Transverse colon (tissue), 4 donors: ENCODE measurements at regions not wholly inside any gene's neighbourhood (a gene's known extent, or its start where the extent isn't known, plus 50 kb on each side); places are given as distances from the start of the nearest gene placed in this dataset.

Experiments
- DNase-seq: peaks from one replicate; pipeline ENCODE4 v3.0.0-alpha.2; 2019
- H3K27ac ChIP-seq, 4 donors: fragments of 200-600 bp; sonication (generic); 2 replicates each; pipeline ENCODE4 v1.5.1; 2016 to 2018; ENCODE audit warnings: inconsistent platforms in 4 of 4
- H3K27me3 ChIP-seq: fragments of 200-600 bp; sonication (generic); 2 replicates; pipeline ENCODE4 v1.5.1; 2017; ENCODE audit warnings: inconsistent platforms
- H3K36me3 ChIP-seq, 4 donors: fragments of 200-600 bp; sonication (generic); 2 replicates each; pipeline ENCODE4 v1.5.1; 2017 to 2019; ENCODE audit warnings: inconsistent platforms in 4 of 4
- H3K4me1 ChIP-seq, 4 donors: fragments of 200-600 bp; sonication (generic); 2 replicates each; pipeline ENCODE4 v1.5.1; 2017 to 2020; ENCODE audit warnings: inconsistent platforms in 4 of 4
- H3K4me3 ChIP-seq, 4 donors: fragments of 200-600 bp; sonication (generic); 1 replicate in 1 of 4; 2 replicates in 3 of 4; pipeline versions ENCODE4 v1.5.1 to v1.6.1; 2017 to 2019; ENCODE audit warnings: inconsistent platforms in 4 of 4
- H3K9me3 ChIP-seq, 2 donors: fragments of 200-600 bp; sonication (generic); 2 replicates each; pipeline ENCODE4 v1.5.1; 2017 to 2019; ENCODE audit warnings: inconsistent platforms in 2 of 2
- EP300 ChIP-seq: sonication (generic); formaldehyde crosslinking; IDR thresholded peaks from one replicate; pipeline ENCODE4 v1.6.1; 2017; ENCODE audit warnings: antibody characterized with exemption, low read depth
- POLR2A ChIP-seq: fragments of 450-650 bp; IDR thresholded peaks from one replicate; pipeline ENCODE4 v1.6.1; 2016; ENCODE audit warnings: antibody characterized with exemption, mild to moderate bottlenecking, moderate library complexity
- POLR2AphosphoS5 ChIP-seq, 3 donors: sonication (generic); formaldehyde crosslinking; IDR thresholded peaks; one replicate each; pipeline ENCODE4 v1.6.1; 2016; ENCODE audit warnings: antibody characterized with exemption in 3 of 3
- WGBS, 2 donors: methylation state at CpG; one replicate each; pipeline ENCODE4 v1.1.5; 2018; ENCODE audit warnings: low coverage in 1 of 2; 5-methylcytosine and 5-hydroxymethylcytosine counted together
- in situ Hi-C, 4 donors: fragments of 200-750 bp; cut with MboI; loops; one replicate each; pipeline versions ENCODE4 v1.15.0 to v1.15.1; 2017; ENCODE audit warnings: low sequenced_read_pairs in 3 of 4, low pct_ligation_motif_present in 1 of 4, low pct_unique_long_range_greater_than_20kb in 1 of 4
- intact Hi-C: fragments of 100-400 bp; cut with DNase I; formaldehyde crosslinking; loops from one replicate; pipeline ENCODE4 v1.15.1; 2023; ENCODE audit warnings: low total_unique reads
- TF ChIP-seq, protein P1 (sequence below), 5 experiments: fragments of 200-600 bp in 3 of 5; fragments of 450-650 bp in 2 of 5; sonication (generic) in 3 of 5; IDR thresholded peaks; 1 replicate in 2 of 5; 2 replicates in 3 of 5; pipeline ENCODE4 v1.5.1; 2016 to 2017; ENCODE audit warnings: antibody characterized with exemption in 5 of 5, inconsistent platforms in 3 of 5, mild to moderate bottlenecking in 2 of 5, moderate library complexity in 1 of 5

GRCh38 chr21:31403596-31404333, 59.7 kb upstream of the TIAM1 start:
- Histone ChIP-seq H3K9me3 (no peaks in the 10 kb centered on the region), H3K27me3 (no peaks in the 10 kb centered on the region), H3K36me3 (no peaks in the 10 kb centered on the region), H3K4me3 (no peak overlapping the region), H3K27ac (no peak overlapping the region), H3K4me1 (peaks cover 0 to 4% (median 0%) of the 10 kb centered on the region in 4 donors)
- WGBS, 2 donors, result 78 to 80% methylated on average over 6 of the region's 6 CpGs
- no peak for TF ChIP-seq EP300
- no peak for TF ChIP-seq POLR2A
- no peak for TF ChIP-seq POLR2AphosphoS5 (IDR thresholded peaks at IDR 0.05)
- TF ChIP-seq, protein P1, sequence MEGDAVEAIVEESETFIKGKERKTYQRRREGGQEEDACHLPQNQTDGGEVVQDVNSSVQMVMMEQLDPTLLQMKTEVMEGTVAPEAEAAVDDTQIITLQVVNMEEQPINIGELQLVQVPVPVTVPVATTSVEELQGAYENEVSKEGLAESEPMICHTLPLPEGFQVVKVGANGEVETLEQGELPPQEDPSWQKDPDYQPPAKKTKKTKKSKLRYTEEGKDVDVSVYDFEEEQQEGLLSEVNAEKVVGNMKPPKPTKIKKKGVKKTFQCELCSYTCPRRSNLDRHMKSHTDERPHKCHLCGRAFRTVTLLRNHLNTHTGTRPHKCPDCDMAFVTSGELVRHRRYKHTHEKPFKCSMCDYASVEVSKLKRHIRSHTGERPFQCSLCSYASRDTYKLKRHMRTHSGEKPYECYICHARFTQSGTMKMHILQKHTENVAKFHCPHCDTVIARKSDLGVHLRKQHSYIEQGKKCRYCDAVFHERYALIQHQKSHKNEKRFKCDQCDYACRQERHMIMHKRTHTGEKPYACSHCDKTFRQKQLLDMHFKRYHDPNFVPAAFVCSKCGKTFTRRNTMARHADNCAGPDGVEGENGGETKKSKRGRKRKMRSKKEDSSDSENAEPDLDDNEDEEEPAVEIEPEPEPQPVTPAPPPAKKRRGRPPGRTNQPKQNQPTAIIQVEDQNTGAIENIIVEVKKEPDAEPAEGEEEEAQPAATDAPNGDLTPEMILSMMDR (IDR thresholded peaks at IDR 0.05), result no peak
- in situ Hi-C loops, result no loop called here
- DNase-seq, result no peak
- intact Hi-C loops, result no loop called here

GRCh38 chr21:31399591-31399990, 55.5 kb upstream of the TIAM1 start:
- DNase-seq, result no peak
- Histone ChIP-seq H3K27ac (no peak overlapping the region), H3K9me3 (no peaks in the 10 kb centered on the region), H3K4me3 (no peak overlapping the region), H3K27me3 (no peaks in the 10 kb centered on the region), H3K36me3 (no peaks in the 10 kb centered on the region), H3K4me1 (peaks cover 0 to 5% (median 0%) of the 10 kb centered on the region in 4 donors)
- in situ Hi-C loops, result no loop called here
- TF ChIP-seq, protein P1 (IDR thresholded peaks at IDR 0.05), result no peak
- no peak for TF ChIP-seq POLR2A
- no peak for TF ChIP-seq EP300
- TF ChIP-seq POLR2AphosphoS5 (IDR thresholded peaks at IDR 0.05), result no peak
- intact Hi-C loops, result no loop called here
- WGBS, 2 donors, result 81 to 98% methylated on average over 2 of the region's 2 CpGs

GRCh38 chr21:31398574-31398973, 54.5 kb upstream of the TIAM1 start:
- Histone ChIP-seq H3K36me3 (no peaks in the 10 kb centered on the region), H3K27ac (no peak overlapping the region), H3K4me3 (no peak overlapping the region), H3K4me1 (peaks cover 0 to 5% (median 0%) of the 10 kb centered on the region in 4 donors), H3K9me3 (no peaks in the 10 kb centered on the region), H3K27me3 (no peaks in the 10 kb centered on the region)
- intact Hi-C loops, result no loop called here
- in situ Hi-C loops, result no loop called here
- TF ChIP-seq POLR2AphosphoS5 (IDR thresholded peaks at IDR 0.05) (no peak), EP300 (no peak), POLR2A (no peak)
- TF ChIP-seq, protein P1 (IDR thresholded peaks at IDR 0.05), result no peak
- 71 to 73% methylated on average over 5 of the region's 5 CpGs for WGBS, 2 donors
- no peak for DNase-seq

GRCh38 chr21:31397939-31398338, 53.9 kb upstream of the TIAM1 start:
- H3K36me3 ChIP-seq, result no peaks in the 10 kb centered on the region
- peaks cover 0 to 5% (median 0%) of the 10 kb centered on the region in 4 donors for H3K4me1 ChIP-seq
- intact Hi-C loops, result no loop called here
- no peak for DNase-seq
- 18 to 43% methylated on average over 1 of the region's 1 CpG for WGBS, 2 donors
- in situ Hi-C loops, result no loop called here
- H3K27ac ChIP-seq, result no peak overlapping the region
- no peaks in the 10 kb centered on the region for H3K27me3 ChIP-seq
- H3K9me3 ChIP-seq, result no peaks in the 10 kb centered on the region
- no peak for TF ChIP-seq POLR2A
- TF ChIP-seq EP300, result no peak
- no peak for TF ChIP-seq POLR2AphosphoS5 (IDR thresholded peaks at IDR 0.05)
- TF ChIP-seq, protein P1 (IDR thresholded peaks at IDR 0.05), result no peak
- H3K4me3 ChIP-seq, result no peak overlapping the region
